GM23338 (cell line): ENCODE measurements at regions not wholly inside any gene's neighbourhood (a gene's known extent, or its start where the extent isn't known, plus 50 kb on each side); places are given as distances from the start of the nearest gene placed in this dataset.

Experiments
- CREB1 ChIP-seq: fragments of 250-450 bp; sonication (Bioruptor Pico); IDR thresholded peaks from 2 replicates; pipeline ENCODE4 v1.5.0; 2020; ENCODE audit warnings: low read depth, mild to moderate bottlenecking, moderate library complexity
- EZH2 ChIP-seq: fragments of 200-600 bp; sonication (generic); IDR thresholded peaks from one replicate; pipeline ENCODE4 v1.8.0; 2017; ENCODE audit warnings: antibody characterized with exemption, mild to moderate bottlenecking, low read depth; ENCODE audit not compliant: unreplicated experiment
- EZH2phosphoT487 ChIP-seq: fragments of 200-600 bp; sonication (generic); IDR thresholded peaks from one replicate; pipeline ENCODE4 v1.8.1; 2018; ENCODE audit warnings: antibody characterized with exemption; ENCODE audit not compliant: unreplicated experiment
- JUNB ChIP-seq: IDR thresholded peaks from one replicate; pipeline ENCODE4 v1.6.1; 2016; ENCODE audit warnings: antibody characterized with exemption; ENCODE audit not compliant: unreplicated experiment
- NANOG ChIP-seq: IDR thresholded peaks from 2 replicates; pipeline ENCODE4 v1.6.1; 2016; ENCODE audit warnings: antibody characterized with exemption, borderline replicate concordance
- POLR2AphosphoS5 ChIP-seq: IDR thresholded peaks from 2 replicates; pipeline ENCODE4 v1.6.1; 2016; ENCODE audit warnings: antibody characterized with exemption, low read depth
- REST ChIP-seq: IDR thresholded peaks from one replicate; pipeline ENCODE4 v1.6.1; 2018; ENCODE audit warnings: antibody characterized with exemption; ENCODE audit not compliant: unreplicated experiment
- STAT1 ChIP-seq: IDR thresholded peaks from one replicate; pipeline ENCODE4 v1.6.1; 2016; ENCODE audit warnings: antibody characterized with exemption; ENCODE audit not compliant: unreplicated experiment
- ZNF331 ChIP-seq: fragments of 250-450 bp; sonication (Bioruptor Pico); IDR thresholded peaks from 2 replicates; pipeline ENCODE4 v1.5.0; 2020; ENCODE audit warnings: low read depth, mild to moderate bottlenecking, moderate library complexity
- TF ChIP-seq, protein P1 (sequence below), 2 experiments: fragments of 200-600 bp in 1 of 2; sonication (generic) in 1 of 2; conservative IDR thresholded peaks; 2 replicates each; pipeline versions ENCODE4 v1.5.1 to v1.6.1; 2016 to 2017; ENCODE audit warnings: antibody characterized with exemption in 2 of 2, low read depth in 2 of 2, mild to moderate bottlenecking in 2 of 2, moderate library complexity in 1 of 2
- TF ChIP-seq, protein P2 (sequence below): IDR thresholded peaks from 2 replicates; pipeline ENCODE4 v1.6.1; 2016; ENCODE audit warnings: antibody characterized with exemption

GRCh38 chr16:48676836-48677235 is 66.9 kb upstream of the N4BP1 start:
- TF ChIP-seq REST (no peak), EZH2 (no peak), POLR2AphosphoS5 (no peak), EZH2phosphoT487 (no peak), CREB1 (CRISPR knock-in tag) (no peak), NANOG (no peak), JUNB (no peak), ZNF331 (no peak), STAT1 (no peak)
- TF ChIP-seq, protein P1, sequence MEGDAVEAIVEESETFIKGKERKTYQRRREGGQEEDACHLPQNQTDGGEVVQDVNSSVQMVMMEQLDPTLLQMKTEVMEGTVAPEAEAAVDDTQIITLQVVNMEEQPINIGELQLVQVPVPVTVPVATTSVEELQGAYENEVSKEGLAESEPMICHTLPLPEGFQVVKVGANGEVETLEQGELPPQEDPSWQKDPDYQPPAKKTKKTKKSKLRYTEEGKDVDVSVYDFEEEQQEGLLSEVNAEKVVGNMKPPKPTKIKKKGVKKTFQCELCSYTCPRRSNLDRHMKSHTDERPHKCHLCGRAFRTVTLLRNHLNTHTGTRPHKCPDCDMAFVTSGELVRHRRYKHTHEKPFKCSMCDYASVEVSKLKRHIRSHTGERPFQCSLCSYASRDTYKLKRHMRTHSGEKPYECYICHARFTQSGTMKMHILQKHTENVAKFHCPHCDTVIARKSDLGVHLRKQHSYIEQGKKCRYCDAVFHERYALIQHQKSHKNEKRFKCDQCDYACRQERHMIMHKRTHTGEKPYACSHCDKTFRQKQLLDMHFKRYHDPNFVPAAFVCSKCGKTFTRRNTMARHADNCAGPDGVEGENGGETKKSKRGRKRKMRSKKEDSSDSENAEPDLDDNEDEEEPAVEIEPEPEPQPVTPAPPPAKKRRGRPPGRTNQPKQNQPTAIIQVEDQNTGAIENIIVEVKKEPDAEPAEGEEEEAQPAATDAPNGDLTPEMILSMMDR (conservative IDR thresholded peaks at IDR 0.05; ENCODE audit: low read depth in 2 of 2) = no peak
- TF ChIP-seq, protein P2, sequence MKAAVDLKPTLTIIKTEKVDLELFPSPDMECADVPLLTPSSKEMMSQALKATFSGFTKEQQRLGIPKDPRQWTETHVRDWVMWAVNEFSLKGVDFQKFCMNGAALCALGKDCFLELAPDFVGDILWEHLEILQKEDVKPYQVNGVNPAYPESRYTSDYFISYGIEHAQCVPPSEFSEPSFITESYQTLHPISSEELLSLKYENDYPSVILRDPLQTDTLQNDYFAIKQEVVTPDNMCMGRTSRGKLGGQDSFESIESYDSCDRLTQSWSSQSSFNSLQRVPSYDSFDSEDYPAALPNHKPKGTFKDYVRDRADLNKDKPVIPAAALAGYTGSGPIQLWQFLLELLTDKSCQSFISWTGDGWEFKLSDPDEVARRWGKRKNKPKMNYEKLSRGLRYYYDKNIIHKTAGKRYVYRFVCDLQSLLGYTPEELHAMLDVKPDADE = no peak
